GM18508 (cell line): ENCODE measurements at regions not wholly inside any gene's neighbourhood (a gene's known extent, or its start where the extent isn't known, plus 50 kb on each side); places are given as distances from the start of the nearest gene placed in this dataset.

Source experiments
- ATAC-seq: cut with Tn5 transposase; IDR thresholded peaks from one replicate; pipeline ENCODE4 v1.9.1; 2021; ENCODE audit warnings: moderate number of reproducible peaks; ENCODE audit not compliant: insufficient read depth, unreplicated experiment

DNA sequence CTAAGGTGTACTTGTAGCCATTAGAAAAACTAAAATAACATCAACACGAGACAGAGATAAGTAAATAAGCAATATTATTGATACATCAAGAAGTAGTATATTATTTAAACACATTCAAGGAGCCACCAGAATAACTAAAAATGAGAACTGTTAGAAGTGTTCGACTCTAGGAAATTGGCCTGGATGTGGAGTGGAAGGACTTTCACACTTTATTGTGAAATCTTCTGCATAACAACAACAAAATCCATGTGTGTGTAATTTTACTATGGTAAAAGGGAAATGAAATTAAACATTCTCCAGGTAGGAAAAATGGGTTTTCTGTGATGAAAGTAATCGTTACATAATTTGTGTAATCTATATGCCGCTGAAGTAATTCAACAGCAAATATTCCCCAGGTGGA, 96.3 kb upstream of the RNF152 start:
- no peak for ATAC-seq

DNA sequence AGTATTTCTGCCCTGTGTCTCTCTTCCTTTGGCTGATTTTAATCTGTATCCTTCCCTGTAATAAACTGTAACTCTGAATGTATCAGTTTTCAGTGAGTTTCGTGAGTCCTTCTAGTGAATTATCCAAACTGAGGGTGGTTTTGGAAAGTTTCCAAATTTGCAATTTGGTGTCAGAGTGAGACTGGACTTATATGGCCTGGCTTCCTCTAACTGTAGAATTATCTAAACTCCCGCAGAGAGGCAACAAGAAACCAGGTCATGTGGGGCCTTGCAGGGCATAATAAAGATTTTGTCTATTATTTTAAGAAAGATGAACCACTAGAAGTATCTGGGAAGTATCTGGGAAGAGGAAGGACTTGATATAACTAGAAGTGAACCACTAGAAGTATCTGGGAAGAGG, 95.3 kb upstream of the RNF152 start:
- no peak for ATAC-seq

GRCh38 chr18:61985681-61986080, 92.9 kb upstream of the RNF152 start:
- no peak for ATAC-seq

DNA sequence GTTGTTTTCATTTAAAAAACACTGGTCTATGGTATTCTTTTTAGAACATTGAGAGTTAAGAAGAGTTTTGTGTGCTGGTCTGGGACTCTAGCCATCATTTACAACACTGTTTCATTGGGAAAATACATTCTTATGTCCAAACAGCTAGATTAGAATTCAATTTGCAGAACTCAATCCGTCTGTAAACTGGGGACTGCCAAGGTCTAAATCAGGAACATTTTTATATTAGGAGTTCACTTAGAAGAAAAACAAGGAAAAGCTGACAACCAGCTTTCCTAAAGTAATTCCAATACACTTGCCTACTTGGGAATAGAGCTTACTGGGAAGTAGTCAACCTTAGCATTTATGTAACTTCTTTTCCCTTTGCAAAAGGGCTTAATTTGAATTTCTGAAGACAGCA, 91.5 kb upstream of the RNF152 start:
- ATAC-seq, result no peak

DNA sequence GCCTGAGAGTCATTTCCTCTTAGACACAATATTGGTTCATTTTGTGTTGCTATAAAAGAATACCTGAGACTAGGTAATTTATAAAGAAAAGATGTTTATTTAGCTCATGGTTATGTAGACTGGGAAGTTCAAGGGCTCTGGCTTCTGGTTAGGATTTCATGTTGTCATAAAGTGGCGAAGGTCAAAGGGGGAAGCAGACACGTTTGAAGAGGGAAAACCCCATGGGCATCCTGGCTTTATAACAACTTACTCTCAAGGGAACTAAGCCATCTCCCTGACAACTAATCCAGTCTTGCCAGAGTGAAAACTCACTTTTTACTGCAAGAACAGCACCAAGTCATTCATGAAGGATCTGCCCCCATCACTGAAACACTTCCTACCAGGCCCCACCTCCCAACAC, 89.7 kb upstream of the RNF152 start:
- no peak for ATAC-seq

DNA sequence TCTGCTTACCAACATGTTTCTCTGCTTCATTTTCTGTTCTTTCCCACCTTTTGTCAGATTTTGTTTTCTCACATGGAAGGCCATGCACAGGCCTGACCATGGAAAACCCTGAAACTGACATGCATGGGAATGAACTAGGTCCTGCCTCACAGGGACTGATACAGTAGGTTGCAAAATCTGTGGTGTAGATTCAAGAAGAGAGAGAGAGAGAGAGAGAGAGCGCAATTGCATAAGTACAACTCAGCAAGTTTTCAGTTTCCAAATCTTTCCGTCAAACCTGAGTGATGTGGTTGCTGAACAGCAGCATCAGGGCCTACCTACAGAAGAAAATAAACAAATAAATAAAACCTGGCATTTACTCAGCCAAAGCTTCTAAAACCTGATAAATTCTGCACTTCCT, 87.5 kb upstream of the RNF152 start:
- no peak for ATAC-seq

DNA sequence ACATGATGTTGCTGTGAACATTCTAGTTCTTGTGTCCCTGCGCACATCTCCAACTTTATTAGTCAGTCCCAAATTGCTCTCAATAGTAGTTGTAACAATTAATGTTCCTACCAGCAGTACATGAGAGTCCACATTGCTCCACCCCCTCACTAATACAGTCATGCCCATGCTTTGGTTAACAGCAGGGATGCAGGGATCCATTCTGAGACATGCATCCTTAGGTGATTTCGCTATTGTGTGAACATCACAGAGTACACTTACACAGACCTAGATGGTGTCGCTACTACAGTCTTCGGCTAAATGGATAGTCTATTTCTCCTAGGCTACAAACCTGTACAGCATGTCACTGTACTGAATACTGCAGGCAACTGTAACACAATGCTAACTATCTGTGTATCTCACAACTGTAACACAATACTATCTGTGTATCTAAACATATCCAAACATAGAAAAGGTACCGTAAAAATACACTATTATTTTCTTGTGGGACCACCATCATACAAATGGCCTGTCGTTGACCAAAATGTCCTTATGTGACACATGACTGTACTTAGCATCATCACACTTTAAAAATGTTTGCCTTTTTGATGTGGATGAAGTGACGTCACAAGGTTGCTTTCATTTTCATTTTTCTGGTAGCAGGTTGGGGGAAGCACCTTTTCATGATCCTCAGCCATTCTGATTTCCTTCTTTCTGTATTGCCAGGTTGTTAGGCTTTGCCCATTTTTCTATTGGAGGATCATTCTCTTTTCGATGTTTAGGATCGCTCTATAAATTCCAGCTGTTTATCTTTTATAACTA, 82.9 kb upstream of the RNF152 start:
- ATAC-seq, result no peak

DNA sequence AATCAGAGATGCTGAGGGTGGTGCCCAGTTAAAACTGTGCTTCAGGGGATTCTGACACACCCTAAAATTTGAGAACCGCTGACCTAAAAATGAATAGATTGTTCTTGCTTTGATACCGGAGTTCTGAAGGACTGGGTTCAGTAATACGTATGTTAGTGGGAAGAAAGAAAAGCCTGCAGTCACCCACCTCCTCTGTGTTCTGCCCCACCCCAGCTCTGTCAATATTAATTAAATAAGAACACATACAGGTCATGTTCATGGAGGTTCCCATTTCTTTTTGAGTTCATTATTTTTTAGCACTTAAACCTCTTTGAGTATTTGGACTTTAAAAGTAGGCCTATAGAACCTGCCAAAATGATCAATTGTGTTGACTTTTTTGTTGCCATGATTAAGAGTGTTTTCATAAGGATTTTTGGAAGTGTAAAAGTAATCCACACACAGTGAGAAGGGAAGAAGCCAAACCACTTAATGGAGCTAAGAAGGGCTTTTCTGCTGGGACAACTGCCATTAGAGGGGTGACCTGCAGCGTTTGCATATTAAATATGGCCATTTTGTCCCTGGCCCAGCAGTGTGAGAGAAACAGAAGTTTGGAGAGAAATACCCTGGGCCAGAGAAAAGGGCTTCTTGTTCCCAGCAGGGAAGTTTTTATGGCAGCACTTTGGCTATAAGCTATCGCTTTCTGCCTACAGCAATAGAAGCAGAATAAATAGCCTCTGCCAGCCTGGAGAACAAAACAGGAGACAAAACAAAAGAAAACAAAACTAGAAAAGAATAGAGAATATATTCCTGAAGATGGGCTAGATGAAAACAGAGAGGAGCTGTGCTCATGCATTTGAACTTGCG, 80.7 kb upstream of the RNF152 start:
- no peak for ATAC-seq

DNA sequence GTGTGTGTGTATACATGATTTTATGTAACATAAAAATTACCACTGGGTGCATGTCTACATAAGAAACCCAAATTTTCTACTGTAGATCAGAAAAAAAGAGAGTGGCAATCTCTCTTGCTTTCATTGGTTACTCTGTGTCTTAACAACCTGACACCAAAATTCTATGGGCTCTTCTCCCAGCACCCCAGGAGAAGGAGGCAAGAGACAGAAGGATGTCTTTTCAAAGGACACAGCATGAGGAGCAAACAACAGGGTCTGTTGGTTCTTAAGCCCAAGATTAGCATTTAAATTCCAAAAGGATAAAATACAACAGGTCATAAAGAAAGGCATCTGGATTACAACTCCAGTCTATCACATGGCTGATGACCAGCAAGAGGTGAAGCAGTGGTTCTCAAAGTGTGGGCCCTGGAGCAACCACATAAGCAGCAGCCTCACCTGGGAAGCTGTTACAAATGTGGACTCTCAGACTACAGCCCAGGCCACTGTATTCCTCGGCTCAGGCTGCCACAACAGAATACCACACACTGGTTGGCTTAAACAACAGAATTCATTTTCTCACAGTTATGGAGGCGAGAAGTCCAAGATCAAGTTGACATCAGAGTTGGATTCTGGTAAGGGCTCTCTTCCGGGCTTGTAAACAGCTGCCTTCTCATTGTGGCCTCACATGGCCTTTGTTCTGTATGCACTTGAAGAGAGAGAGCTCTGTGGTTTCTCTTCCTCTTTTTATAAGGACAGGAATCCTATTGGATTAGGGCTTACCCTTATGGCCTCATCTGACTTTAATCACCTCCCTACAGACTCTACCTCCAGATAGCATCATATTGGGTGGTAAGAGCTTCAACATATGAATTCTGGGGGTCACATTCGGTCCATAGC, 79.8 kb upstream of the RNF152 start:
- peak; percentile 71 for ATAC-seq

DNA sequence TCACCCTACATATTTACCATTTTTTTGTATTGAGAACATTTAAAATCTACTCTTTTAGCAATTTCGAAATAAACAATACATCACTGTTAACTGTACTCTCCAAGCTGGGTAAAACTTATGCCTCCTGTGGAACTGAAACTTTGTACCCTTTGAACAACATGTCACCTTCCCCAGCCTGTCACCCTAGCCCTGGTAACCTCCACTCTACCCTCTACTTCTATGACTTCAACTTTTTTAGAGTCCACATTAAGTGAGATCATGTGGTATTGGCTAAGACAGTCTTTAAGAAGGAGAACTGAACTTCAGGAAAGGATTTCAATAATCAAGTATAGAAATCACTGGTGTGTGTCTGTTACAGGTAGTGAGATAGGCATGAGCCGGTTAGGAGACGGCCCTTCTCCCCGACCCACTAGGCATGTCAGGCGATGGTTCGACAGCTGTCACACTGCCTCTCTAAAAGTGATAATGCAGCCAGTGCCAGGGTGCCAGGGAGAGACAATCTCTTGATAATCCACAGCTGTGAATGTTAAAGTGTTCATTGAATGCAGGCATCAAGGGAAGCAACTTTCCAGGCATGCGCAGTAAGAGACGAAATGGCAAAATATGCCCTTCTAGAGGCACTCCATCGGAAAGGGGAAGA, 74.6 kb upstream of the RNF152 start:
- ATAC-seq, result no peak

DNA sequence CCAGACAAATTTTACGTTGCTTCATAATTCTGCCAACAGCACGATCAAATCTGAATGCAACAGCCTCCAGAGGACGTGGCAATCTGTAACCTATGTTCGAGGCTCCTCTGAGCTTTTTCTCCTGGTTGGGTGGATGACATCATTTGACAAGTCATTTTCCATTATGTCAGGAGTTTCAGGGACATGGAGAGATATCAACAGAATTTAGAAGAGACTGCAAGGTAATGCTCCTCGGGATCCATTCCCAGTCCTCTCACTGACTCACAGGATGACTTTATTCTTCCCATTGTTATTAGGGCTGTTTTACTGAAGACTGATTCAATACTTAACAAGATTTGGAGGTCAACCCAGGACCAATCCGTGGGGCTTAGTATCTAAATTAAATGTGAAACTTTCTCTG, 72.5 kb upstream of the RNF152 start:
- ATAC-seq, result no peak

GRCh38 chr18:61964616-61965015, 71.8 kb upstream of the RNF152 start:
- no peak for ATAC-seq

GRCh38 chr18:61963705-61964104, 70.9 kb upstream of the RNF152 start:
- no peak for ATAC-seq

DNA sequence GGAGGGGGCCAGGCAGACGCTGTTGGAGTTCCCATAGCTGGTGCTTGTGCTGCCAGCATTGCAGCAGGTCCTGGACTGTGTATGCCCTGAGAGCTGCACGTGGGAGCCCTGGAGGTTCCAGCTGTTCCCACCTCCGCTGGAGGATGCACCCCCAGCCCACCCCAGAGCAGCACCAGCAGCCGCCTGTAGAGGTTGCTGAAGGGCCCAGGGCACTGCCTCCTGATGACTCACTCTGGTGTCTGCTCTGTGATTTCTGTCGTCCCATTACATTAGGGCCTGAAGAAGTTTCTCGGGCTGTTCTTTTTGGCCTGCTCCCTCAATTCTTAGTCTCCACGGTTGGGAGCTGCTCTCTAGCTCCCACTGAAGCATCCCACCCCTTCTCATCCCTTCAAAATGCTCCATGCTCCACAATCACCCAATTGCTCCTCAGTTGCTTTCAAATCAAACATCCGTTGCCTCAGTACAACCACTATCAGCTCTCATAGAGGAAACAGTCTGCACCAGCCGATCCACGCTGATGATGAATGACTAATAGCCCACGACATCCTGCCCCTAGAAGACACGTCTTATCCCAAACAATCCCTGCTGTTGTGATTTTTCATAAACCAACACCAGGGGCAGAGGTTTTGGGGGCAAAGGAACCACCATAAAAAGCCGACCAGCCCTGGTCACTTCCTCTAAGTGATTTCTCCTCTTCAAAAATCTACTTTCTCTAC, 65.2 kb upstream of the RNF152 start:
- ATAC-seq, result no peak

GRCh38 chr18:61955644-61956043, 62.8 kb upstream of the RNF152 start:
- peak; percentile 36 for ATAC-seq

DNA sequence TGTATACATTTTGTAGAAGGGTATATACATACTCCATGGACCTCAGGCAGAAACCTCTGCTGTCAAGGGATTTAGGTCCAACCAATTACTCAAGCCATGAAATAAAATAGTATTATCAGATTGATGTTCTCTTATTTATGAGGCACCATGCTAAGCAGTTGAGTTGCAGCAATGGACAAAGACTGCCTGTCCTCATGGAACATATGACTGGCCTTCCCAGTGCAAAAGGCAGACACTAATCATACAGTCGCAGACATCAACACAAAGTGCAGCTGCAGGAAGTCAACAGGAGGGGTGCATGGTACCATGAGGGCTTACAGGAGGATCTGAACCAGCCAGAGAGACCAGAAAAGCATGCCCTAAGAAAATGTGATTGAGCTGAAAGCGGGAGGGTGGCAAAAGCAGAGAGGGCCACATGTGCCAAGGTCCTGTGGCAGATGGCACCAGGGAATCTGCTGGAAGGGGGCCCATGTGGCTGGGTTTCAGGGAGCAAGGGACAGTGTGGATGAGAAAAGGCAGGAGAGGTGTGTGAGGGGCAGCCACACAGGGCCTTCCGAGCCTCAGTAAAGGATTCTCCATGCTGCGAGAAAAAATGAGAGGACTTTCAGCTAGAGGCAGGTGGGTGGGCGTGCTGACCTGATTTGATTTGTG, 61.4 kb upstream of the RNF152 start:
- ATAC-seq, result no peak

GRCh38 chr18:61953641-61954040, 60.8 kb upstream of the RNF152 start:
- ATAC-seq, result no peak

DNA sequence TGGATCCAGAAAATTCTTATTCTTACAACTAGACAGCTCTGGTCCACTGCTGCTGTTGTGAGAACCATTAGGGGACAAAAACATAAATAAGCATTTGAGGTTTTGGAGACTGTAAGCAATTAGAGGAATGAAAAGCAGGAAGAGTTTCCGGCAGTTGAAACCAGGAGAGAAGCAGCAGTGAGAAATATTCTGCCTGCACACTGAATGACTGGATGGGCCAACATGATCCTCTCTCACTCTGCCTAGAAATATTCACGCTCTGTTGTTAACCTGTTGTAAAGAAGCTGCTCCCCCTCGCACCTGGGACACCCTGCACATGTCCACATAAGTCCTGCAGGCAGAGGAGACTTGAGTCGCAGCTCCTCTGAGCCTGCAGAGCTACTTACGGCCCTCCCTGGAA, 60.4 kb upstream of the RNF152 start:
- no peak for ATAC-seq

DNA sequence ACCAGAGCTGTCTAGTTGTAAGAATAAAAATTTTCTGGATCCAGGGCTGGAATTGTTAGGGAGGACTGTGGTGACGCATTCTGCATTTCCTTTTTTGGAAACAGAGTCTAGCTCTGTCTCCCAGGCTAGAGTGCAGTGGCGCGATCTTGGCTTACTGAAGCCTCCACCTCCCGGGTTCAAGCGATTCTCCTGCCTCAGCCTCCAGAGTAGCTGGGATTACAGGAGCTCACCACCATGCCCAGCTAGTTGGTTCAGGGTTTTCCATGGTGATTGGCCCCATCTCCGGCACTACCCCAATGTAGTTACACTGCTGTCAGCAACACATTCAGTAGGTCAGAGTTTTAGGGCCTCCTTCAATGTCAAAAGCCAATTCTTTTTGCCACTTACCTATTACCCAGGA, 58.6 kb upstream of the RNF152 start:
- no peak for ATAC-seq
